Stimulated activated CD8-positive, alpha-beta memory T cell treated with anti-CD3 and anti-CD28 coated beads, Interleukin-12 subunit alpha, Interleukin-12 subunit beta, amount 100 ng/mL, for 4 hours (primary cell): ENCODE measurements at regions not wholly inside any gene's neighbourhood (a gene's known extent, or its start where the extent isn't known, plus 50 kb on each side); places are given as distances from the start of the nearest gene placed in this dataset.
"Not testable (repeated sequence)": the region's sequence is repeated elsewhere in the genome, so short reads cannot be mapped to it uniquely, and the experiment has no call there.

Experiments
- DNase-seq: peaks from one replicate; pipeline ENCODE4 v3.0.0-alpha.2; 2020; ENCODE audit warnings: low read depth

DNA sequence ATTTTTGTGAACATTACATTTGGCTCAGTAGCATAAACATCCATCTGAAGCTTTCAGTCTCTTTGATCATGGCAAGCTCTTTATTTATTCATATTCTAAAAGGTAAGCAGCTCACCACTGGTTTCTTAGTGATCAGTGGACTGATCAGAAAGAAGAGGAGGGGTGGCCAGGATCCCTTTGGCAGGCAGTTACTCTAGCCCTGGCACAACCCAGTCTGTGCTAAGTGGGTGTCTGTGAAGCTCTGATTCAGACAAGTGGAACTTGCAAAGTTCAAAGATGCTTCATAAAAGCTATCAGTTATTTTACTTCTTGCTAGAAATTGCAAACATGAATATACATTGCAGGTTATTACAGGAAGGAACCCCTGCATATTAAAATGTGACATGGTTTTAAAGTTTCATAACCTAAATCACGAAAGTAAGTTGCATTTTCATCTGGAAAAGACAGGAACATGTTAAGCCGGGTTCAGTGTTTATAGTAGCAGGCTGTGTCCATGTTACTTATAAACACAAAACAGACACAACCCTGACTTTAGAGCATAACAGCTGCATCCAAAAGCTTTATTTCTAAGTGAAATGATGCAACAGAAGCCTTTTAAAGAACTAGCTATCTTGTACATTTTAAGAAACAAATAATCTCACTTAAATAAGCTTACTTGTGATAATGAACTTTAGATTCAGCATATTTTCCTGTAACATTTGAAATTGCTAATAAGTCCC lies 785.3 kb downstream of the MCTP2 start:
- DNase-seq: no peak

DNA sequence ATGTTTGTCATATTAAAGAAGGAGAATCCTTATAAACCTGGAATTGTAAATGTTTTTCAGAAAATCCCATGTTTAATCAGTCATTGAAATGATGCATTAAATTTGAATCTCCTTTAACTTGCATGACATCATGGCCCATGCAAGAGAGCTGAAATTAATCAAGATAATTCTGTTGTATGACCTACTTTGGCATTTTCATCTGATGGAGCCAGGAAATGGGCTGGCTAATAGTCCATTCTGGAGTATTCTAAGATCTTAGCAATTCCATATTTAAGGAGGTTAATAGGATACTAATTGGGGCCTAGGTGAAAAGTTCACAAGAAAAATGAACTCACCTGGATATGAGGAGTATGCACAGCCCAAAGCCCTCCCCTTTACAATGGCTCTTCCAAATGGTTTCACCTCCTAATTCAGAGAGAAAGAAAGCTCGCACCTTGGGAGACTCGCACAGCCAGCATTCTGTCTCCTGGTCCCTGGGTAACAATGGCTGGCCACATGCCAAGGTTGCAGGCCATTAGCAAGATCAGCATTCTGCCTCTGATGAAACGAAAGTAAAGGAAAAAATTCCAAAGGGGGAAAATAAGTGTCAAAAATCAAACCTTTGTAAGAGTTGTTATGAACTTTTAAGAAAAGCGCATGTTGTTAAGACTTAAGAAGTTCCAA lies 786.4 kb downstream of the MCTP2 start:
- DNase-seq: no peak

DNA sequence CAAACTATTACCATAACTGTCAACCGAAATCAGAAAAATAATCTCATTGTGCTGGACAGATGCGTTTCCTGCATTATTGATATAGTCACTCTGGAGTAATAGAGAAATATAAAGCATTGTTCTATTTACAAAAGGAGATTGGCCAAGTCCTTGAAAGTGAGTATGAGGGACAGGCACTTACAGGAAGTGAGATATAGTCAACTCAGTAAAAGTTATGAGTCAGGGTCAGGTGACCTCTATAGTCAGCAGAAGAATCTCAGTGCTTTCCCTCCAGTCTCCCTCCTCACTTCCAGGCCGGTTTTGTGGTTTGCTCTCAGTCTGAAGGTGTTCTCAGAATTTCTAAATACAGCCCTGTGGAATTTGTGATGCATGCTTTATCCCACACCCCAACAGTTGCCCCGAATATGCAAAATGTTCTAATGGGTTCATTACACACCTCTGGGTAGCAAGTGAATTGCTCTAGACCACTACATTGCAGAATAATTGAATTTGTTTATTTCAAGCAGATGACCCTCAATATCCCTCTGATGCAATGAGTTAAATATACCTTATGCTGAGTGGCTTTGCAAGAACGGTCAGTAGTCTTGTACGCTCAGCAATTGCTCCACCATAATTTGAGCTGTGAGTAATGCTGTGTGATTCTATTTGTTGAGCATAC lies 787.7 kb downstream of the MCTP2 start:
- DNase-seq: no peak

DNA sequence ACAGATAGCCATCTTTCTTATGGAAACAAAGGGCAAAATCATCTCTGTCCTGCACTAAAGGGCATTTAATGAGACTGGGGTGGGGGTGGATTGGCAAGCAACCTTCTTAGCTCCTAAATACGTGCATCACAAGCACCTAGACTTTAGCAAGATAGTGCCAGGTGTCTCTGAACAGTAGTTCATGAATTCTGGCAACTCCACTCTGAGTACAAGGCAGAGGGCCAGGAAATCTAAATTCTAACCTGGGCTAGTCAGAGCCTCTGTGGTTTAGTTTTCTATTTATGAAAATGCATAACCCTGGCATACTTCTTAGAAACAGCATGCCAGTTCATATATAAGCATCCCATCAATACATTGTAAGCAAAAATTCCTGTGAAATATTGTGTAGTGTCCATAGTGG lies 788.5 kb downstream of the MCTP2 start:
- DNase-seq: no peak

DNA sequence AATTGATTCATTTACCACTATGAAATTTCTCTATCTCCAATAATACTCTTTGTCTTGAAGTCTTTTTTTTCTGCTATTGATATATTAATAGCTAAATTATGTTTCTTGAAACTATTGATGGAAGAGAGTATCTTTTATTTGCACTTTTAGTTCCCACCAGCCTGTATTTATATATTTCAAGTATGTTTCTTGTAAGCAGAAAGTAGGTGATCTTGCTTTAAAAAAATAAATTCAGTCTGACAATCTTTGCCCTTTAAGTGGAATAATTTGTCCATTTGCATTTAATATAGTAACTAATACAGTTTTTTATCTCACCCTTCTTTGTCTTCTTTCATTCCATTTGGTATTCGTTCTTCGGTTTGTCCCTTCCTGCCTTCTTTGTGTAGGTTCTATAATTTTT lies 790.5 kb downstream of the MCTP2 start:
- DNase-seq: no peak

DNA sequence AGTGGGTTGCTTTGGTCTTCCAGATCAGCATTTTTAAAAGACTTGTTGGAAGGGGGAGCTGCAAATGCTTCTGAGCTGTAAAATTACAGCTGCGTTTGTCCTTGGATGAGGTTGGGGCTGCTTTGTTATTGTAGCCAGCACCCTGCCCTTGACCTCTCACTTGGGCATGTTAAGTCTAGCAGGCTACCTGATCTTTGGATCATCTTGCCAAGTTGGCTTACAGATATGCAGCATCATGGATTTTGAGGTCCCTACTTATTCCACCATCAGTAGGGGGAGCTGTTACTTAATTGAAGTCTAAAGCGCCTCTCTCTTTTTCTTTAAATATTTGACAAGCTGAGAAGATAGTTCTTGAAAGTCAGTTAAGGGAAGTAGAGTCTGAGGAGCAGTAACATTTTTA lies 793.0 kb downstream of the MCTP2 start:
- DNase-seq: no peak

DNA sequence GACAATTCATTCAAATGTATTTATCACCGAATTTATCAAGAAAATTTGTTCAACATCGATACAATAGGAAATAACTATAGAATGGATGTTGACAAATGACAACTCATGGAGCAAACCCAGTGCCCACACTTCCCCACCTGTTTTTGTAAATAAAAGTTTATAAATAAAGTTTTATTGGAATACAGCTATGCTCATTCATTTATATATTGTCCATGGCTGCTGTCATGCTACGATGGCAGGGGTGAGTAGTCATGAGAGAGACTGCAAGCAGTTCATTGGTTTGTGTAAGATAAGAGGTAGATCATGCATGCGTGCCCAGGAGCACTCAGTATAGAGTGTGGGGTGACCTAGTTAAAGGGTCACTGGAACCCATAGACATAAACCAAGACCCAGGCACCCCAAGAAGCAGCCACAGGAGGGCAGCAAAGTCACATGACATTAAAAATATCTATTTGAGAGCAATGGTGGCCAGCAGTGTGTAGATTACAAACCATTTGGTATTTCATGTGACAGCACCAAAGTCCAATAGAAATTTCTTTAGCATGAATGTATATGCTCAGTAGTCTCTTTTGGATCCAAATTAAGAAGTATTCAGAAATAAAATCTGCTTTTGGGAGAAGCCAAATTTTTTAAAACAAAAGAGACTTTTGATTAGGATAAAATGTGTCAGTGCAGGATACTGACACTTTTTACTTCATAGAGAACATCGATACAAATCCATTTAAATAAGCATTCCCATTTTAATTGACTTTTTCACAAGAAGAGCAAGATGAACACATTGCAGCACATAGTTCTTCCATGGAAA lies 794.8 kb downstream of the MCTP2 start:
- no peak for DNase-seq

DNA sequence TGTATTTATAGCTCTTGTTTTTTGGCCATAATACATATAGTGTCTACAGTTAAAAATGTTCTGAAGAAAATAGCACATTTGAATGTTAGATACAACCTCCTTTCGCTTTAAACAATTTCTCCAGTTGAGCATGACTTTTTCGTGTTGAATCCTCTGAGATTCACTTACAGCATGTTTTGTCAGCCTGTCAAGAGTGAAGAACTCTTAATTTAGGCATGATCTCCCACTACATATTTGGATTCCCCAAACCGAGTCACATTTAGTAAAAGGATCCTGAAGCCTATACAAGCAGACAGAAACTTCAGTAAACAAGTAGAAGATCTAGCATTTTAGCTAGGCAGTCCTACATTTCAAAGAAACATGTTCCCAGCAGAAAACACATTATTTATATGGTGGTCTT lies 796.6 kb downstream of the MCTP2 start:
- DNase-seq: no peak

DNA sequence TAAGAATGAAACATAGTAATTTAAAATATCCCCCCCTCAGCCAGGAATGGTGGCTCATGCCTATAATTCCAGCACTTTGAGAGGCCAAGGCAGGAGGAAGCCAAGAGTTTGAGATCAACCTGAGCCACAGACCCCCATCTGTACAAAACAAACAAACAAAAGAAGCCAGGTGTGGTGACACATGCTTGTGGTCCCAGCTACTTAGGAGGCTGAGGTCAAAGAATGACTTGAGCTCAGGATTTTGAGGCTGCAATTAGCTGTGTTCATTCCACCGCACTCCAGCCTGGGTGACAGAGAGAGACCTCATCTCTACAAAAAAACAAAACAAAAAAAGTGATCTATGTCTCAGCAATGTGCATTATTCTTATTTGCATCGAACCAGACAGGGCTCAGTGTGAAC lies 800.8 kb downstream of the MCTP2 start:
- DNase-seq: no peak

DNA sequence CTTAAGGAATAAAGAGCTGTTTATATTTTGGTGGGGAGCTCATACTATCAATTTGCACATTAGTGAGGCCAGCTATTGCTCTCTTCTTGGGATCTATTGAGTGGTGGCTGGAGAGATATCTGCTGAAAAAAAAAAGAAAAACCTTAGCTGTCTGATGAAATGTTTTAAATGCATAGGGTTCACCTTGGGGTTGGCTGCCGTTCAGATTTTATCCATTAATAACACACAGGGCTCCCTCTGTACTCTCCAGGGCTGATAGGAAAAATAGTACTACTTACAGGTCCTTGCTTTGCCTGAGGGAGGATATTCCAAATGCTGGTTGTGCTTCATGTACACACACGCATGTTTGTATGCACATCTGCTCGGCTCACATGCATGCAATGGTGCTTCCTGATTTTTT lies 803.7 kb downstream of the MCTP2 start:
- no peak for DNase-seq

DNA sequence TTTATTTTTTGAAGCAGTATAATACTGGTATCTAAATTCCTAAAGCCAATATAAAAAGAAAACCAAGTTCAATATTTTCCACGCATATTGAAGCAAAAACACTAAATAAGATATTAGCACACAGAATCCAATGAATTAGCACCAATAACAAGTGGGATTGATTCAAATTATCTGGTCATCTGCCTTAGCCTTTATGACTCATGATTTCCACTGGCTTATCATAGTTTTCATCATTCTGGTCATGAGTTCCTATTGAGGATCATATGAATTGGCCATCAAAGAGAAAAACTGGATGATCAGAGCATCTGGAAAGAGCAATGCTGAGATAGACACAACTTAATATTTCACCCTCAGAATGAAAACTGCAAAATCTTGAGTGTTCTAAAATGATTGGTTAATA lies 809.9 kb downstream of the MCTP2 start:
- DNase-seq: no peak

DNA sequence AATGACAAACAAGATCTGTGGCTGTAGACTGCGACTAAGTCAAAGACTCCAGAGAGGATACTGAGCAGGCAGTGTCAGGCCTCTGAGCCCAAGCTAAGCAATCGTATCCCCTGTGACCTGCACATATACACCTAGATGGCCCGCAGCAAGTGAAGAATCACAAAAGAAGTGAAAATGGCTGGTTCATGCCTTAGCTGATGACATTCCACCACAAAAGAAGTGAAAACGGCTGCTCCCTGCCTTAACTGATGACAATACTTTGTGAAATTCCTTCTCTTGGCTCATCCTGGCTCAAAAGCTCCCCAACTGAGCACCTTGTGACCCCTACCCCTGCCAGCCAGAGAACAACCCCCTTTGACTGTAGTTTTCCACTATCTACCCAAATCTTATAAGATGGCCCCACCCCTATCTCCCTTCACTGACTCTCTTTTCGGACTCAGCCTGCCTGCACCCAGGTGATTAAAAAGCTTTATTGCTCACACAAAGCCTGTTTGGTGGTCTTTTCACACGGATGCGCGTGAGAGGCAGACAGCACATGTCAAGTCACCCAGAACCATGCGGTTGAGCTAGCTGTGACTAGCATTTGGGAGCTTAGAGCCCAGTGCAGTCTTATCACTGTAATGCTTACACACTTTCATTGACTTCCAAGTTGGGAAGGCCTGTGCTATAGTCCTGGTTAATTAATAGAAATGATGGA lies 812.0 kb downstream of the MCTP2 start:
- DNase-seq: not testable (repeated sequence)

DNA sequence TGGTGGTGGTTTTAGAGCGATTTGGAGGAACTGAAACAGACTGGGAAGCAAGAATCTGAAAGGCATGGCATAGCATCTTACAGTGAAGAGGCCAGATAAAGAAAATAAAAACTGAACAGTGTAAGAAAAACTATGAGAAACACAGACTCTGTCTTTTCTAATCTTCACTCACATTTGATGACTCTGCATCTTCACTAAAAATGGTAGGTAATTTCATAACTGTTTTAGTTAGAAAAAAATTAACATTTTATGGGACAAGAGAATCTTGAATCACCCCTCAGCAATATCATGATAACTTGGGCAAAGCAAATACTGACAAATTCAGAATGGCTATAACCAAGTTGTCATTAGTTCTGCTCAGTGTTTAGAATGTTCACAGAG lies 812.6 kb downstream of the MCTP2 start:
- DNase-seq: no peak

DNA sequence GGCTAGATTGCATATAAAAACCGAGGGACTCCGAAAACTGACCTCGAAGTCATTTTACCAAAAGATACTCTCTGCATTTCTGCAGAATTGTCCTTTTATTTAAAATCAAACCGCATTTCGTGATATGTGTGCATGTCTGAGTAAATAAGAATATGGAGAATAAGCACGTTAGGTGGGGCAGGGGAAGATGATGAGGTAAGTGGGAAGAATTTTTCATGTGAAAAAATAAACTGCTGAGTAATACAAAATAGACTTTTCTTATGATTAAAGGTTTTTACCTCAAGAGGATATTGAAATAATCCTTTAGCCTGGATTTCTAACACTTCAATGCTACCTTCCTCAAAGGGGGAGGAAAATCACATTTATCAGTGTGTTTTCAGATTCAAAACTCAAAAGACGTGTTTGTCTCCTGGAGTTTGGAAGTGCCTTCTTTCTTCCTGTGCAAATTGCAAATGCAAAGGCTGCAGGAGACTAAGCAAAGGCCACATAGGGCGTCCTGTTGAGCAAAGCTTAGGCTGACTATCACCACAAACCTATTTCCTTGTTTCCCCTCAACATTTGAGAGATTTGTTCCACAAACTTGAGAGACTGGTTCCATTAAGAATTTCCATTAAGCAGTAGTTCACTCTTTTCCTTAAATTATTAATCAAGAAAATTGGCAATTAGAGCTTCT lies 813.5 kb downstream of the MCTP2 start:
- DNase-seq: no peak

DNA sequence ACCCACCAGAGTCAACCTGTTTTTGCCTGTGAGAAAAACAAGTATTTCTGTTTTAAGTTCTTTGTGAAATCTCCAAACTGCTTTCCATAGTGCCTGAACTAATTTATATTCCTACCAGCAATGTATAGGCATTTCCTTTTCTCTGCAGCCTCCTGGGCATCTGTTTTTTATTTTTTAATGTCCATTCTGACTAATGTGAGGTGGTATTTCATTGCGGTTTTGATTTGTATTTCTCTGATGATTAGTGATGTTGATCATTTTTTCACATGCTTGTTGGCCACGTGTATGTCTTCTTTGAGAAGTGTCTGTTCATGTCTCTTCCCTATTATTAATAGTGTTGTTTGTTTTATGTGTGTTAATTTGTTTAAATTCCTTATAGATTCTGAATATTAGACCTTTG lies 820.5 kb downstream of the MCTP2 start:
- DNase-seq: no peak

DNA sequence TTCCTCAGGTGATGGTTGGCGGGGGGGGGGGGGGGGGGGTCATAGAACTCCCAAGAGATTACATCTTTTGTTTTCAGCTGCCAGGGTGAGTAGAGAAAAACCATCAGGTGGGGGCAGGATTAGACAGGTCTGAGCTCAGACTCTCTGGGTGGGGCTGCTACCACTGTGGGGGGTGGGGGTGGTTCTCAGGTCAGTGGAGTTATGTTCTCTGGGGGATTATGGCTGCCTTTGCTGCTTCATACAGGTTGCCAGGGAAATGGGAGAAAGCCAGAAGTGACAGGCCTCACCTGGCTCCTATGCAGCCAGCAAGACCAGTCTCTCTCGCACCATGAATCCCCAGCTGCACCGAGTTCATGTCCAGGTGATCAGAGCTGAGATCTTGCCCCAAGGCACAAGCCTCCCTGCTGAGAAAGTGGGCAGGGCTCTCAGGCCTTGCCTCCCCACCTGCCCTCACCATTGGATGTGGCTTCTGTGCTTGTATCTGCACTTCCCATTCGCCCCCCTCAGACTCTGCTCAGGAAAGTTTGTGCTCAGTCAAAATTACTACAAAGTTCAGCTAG lies 828.1 kb downstream of the MCTP2 start:
- DNase-seq: no peak

DNA sequence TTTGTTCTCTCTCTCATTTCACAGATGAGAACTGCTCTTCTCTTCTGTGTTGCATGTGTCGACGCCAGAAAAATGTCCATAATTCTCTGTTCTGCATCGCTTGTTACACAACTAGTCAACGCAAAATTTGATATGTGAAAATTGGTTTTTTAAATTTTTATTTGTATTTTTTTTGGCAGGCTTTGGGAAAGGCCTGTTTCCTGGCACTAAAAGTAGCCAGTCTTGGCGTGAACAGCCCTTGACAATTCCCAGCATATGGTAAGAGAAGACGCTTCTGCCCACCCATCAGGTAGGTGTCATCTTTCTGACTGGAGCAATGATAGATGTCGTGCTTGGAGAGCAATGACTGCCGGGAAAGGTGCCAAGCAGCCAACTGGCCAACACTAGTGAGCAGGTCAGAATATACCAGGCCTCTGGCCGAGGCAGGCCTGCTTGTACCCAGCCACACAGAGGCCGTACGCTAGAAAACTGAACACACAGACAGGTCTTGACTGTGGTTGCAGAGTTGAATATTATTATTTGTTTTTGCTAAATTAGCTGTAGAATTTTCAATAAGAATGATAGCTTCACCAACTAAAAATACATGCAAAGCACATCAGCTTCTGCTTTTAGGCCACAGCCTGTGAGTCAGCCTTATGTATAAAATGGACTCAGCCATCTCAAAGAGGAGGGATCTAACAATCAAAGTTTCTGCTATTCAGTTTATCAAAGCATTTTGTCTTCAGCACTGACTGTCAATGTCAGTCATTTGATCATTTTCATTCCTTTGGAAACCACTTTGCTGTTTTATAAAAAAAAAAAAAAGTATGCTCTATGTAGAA lies 837.5 kb downstream of the MCTP2 start:
- DNase-seq: no peak

DNA sequence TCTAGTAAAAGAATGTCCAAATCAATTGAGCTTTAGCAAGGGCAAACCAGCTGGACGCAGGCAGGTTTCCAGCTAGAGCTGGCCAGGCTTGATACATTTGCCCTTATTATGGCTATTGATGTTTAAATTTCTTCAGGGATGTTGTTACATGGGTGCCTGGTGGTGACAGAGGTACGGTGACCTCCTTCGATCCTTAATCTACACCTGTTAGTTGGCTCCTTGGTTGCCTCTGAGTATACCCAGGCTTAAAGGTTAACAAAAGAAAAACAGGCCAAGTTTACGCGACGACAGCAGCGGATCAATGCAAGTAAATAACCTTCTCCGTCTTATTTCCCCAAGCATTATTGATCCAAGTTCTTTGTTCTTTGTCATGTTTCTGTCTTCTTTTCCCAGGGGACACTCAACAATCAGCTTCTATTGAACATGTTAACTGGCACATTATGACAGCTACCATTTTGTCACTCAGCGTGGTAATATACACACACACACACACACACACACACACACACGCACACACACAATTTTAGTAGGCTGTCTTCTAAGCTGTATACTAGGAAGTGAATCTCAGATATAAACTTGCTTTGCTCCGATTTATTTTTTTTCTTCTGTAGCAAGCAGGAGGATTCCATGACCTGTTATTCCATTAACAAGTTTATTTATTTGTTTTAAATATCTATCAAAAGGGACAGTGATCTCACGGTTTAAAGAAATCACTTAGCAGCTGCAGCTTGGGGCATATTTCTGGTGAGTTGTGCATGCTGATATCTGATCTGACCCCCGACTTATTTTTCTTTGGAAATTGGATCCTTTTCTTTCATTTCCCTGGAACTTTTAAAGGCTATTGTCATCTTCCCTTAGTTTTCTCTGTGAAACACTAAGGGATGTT lies 844.7 kb downstream of the MCTP2 start:
- no peak for DNase-seq

DNA sequence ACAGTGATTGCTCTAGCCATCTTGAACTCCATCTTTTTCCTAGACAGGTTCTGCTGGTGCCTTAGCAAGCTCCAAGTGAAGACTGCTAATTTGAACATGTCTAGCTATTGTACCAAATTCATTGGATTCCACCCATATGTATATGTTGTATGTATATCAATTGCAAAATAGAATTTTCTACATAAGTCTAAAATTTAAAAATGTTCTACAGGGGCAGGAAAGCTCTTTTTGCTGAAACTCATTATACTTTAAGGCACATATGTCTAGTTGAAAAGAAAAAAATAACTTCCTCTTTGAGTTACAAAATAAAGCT lies 845.3 kb downstream of the MCTP2 start:
- DNase-seq: no peak
